MM.1S (cell line): ENCODE measurements at regions not wholly inside any gene's neighbourhood (a gene's known extent, or its start where the extent isn't known, plus 50 kb on each side); places are given as distances from the start of the nearest gene placed in this dataset.

ENCODE experiments used
- DNase-seq: peaks from one replicate; pipeline ENCODE4 v3.0.0-alpha.2; 2015
- H2AFZ ChIP-seq: fragments of 300-600 bp; sonication (generic); 2 replicates; pipeline ENCODE4 v1.6.0; 2016; ENCODE audit warnings: antibody characterized with exemption, low read length
- H3F3A ChIP-seq: fragments of 300-600 bp; sonication (generic); 2 replicates; pipeline ENCODE4 v1.6.1; 2016; ENCODE audit warnings: mild to moderate bottlenecking, antibody characterized with exemption, low read length, moderate library complexity, mixed read lengths; ENCODE audit not compliant: insufficient read depth
- H3K27ac ChIP-seq: fragments of 300-600 bp; sonication (generic); 2 replicates; pipeline ENCODE4 v1.5.1; 2016; ENCODE audit warnings: mild to moderate bottlenecking, low read length
- H3K27me3 ChIP-seq: fragments of 300-600 bp; sonication (generic); replicated peaks from 2 replicates; pipeline ENCODE4 v1.6.0; 2016; ENCODE audit warnings: low read length; ENCODE audit not compliant: insufficient read depth
- H3K36me3 ChIP-seq: fragments of 300-600 bp; sonication (generic); replicated peaks from 2 replicates; pipeline ENCODE4 v1.6.1; 2016; ENCODE audit warnings: mild to moderate bottlenecking, low read length, mixed read lengths; ENCODE audit not compliant: insufficient read depth
- H3K4me1 ChIP-seq: fragments of 300-600 bp; sonication (generic); 2 replicates; pipeline ENCODE4 v1.6.1; 2016; ENCODE audit warnings: low read length, mixed read lengths
- H3K4me2 ChIP-seq: fragments of 300-600 bp; sonication (generic); 2 replicates; pipeline ENCODE4 v1.6.0; 2016; ENCODE audit warnings: low read depth, low read length
- H3K4me3 ChIP-seq: fragments of 300-600 bp; sonication (generic); 2 replicates; pipeline ENCODE4 v1.5.1; 2016; ENCODE audit warnings: low read length, mixed read lengths
- H3K79me2 ChIP-seq: fragments of 300-600 bp; sonication (generic); 2 replicates; pipeline ENCODE4 v1.6.1; 2016; ENCODE audit warnings: mixed run types, low read length, mixed read lengths
- H3K9ac ChIP-seq: fragments of 300-600 bp; sonication (generic); 2 replicates; pipeline ENCODE4 v1.6.1; 2016; ENCODE audit warnings: low read length, mixed read lengths
- H3K9me2 ChIP-seq: fragments of 300-600 bp; sonication (generic); replicated peaks from 2 replicates; pipeline ENCODE4 v1.6.1; 2016; ENCODE audit warnings: mild to moderate bottlenecking, low read length, mixed read lengths; ENCODE audit not compliant: insufficient read depth
- H3K9me3 ChIP-seq: fragments of 300-600 bp; sonication (generic); replicated peaks from 2 replicates; pipeline ENCODE4 v1.6.1; 2016; ENCODE audit warnings: mild to moderate bottlenecking, low read length, mixed read lengths; ENCODE audit not compliant: insufficient read depth
- H4K20me1 ChIP-seq: fragments of 300-600 bp; sonication (generic); 2 replicates; pipeline ENCODE4 v1.6.1; 2016; ENCODE audit warnings: mild to moderate bottlenecking, low read length, moderate library complexity, mixed read lengths; ENCODE audit not compliant: insufficient read depth
- EZH2 ChIP-seq: fragments of 300-600 bp; sonication (generic); optimal IDR thresholded peaks from 2 replicates; pipeline ENCODE3; 2017; ENCODE audit warnings: low read depth, mild to moderate bottlenecking, antibody characterized with exemption, low read length, mixed read lengths
- EZH2phosphoT487 ChIP-seq: fragments of 300-600 bp; sonication (generic); IDR thresholded peaks from 2 replicates; pipeline ENCODE4 v1.6.1; 2018; ENCODE audit warnings: antibody characterized with exemption, low read length
- TF ChIP-seq, protein P1 (sequence below): fragments of 300-600 bp; sonication (generic); IDR thresholded peaks from 2 replicates; pipeline ENCODE4 v1.5.1; 2016; ENCODE audit warnings: antibody characterized with exemption, low read length, mixed read lengths

DNA sequence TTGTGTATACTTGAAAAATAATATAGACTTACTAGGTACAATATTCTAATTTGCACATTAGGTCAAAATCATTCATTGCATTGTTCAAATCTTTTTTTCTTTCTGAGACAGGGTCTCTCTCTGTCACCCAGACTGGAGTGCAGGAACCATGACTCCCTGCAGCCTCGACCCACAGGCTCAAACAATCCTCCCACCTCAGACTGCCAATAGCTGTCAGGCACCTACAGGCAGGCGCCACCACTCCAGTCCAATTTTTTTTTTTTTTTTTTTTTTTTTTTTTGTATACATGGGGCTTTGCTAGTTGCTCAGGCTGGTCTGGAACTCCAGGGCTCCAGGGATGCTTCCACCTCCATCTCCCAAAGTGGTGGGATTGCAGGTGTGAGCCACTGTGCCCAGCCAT is 656.9 kb downstream of the KCNT2 start:
- no peaks in the 10 kb centered on the region for H3K9me2 ChIP-seq
- no peaks in the 10 kb centered on the region for H4K20me1 ChIP-seq
- H3K9ac ChIP-seq, result no peak overlapping the region
- no peak overlapping the region for H2AFZ ChIP-seq
- DNase-seq, result no peak
- no peak overlapping the region for H3K4me2 ChIP-seq
- H3F3A ChIP-seq, result no peaks in the 10 kb centered on the region
- no peaks in the 10 kb centered on the region for H3K4me1 ChIP-seq
- H3K79me2 ChIP-seq, result no peaks in the 10 kb centered on the region
- no peak overlapping the region for H3K27ac ChIP-seq
- TF ChIP-seq, protein P1, sequence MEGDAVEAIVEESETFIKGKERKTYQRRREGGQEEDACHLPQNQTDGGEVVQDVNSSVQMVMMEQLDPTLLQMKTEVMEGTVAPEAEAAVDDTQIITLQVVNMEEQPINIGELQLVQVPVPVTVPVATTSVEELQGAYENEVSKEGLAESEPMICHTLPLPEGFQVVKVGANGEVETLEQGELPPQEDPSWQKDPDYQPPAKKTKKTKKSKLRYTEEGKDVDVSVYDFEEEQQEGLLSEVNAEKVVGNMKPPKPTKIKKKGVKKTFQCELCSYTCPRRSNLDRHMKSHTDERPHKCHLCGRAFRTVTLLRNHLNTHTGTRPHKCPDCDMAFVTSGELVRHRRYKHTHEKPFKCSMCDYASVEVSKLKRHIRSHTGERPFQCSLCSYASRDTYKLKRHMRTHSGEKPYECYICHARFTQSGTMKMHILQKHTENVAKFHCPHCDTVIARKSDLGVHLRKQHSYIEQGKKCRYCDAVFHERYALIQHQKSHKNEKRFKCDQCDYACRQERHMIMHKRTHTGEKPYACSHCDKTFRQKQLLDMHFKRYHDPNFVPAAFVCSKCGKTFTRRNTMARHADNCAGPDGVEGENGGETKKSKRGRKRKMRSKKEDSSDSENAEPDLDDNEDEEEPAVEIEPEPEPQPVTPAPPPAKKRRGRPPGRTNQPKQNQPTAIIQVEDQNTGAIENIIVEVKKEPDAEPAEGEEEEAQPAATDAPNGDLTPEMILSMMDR, result no peak
- no peak for TF ChIP-seq EZH2
- no peak for TF ChIP-seq EZH2phosphoT487
- no peaks in the 10 kb centered on the region for H3K27me3 ChIP-seq
- no peaks in the 10 kb centered on the region for H3K9me3 ChIP-seq
- no peaks in the 10 kb centered on the region for H3K36me3 ChIP-seq
- H3K4me3 ChIP-seq, result no peak overlapping the region

DNA sequence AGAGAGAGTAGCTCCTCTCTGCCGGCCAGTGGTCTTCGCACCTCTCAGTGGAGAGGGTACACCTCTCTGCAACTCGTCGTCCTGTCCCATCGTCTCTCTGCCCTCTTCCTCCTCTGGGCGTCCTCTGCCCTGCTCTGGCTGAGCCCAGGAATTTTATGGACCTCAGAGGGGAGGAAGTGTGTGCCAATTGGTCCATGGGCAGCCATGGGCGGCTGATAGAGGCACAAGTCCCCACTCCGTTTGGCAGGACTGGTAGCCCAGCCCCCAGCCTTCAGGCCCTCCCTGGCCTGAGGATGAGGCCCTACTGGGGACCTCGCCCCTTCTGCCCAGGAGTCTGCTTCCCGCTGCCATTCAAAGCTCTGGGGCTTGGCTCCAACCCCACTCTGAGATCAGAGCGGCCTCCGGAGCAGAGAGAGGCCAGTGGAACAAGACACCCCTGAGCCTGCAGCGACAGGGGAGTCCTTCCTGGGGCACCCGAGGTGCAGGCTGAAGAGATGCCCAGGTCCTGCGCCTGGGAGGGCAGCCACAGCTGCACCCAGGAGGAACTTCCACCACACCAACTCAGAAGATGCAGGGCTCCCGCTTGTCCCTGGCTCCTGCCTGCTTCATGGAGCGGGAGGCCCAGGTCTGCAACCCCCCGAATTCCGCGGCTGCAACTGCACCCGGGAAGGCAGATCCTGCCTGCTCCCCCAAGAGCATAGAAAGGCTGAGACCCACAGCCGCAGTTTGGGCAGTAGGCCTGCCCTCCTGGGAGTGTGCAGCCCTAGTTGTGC is 659.9 kb downstream of the KCNT2 start:
- no peak for DNase-seq
- Histone ChIP-seq H2AFZ (no peak overlapping the region), H3K4me2 (no peak overlapping the region), H3K36me3 (no peaks in the 10 kb centered on the region), H3F3A (no peaks in the 10 kb centered on the region), H3K4me1 (no peaks in the 10 kb centered on the region), H3K27ac (no peak overlapping the region), H4K20me1 (no peaks in the 10 kb centered on the region), H3K9me3 (no peaks in the 10 kb centered on the region), H3K9ac (no peak overlapping the region), H3K27me3 (no peaks in the 10 kb centered on the region), H3K79me2 (no peaks in the 10 kb centered on the region), H3K4me3 (no peak overlapping the region), H3K9me2 (no peaks in the 10 kb centered on the region)
- TF ChIP-seq EZH2, result no peak
- TF ChIP-seq EZH2phosphoT487, result no peak
- TF ChIP-seq, protein P1, result no peak

DNA sequence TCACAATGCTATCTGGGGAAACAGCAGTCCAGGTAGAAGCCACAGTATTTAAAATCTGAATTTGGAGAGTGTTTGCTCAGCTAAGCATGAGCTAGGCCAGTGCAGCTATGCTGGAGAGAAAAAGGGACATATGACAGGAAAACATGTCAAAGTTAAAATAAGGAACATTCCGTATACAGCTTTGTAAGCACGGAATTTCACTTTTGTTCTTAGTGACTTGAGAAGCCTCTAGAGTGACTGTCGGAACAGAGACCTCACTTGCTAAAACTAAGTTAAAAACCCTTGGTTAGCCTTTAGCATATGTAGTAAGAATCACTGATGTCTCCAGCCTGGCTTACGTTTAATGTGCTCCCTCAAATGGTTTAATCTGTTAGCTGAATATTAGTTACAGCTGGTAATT is 661.7 kb downstream of the KCNT2 start:
- DNase-seq, result no peak
- H2AFZ ChIP-seq, result no peak overlapping the region

More for the DNA sequence above, 661.7 kb downstream of the KCNT2 start:
- no peaks in the 10 kb centered on the region for H3K9me2 ChIP-seq
- no peaks in the 10 kb centered on the region for H3K4me1 ChIP-seq
- H3K4me3 ChIP-seq, result no peak overlapping the region
- H3K36me3 ChIP-seq, result no peaks in the 10 kb centered on the region
- H3K79me2 ChIP-seq, result no peaks in the 10 kb centered on the region
- H3K27me3 ChIP-seq, result no peaks in the 10 kb centered on the region
- no peak overlapping the region for H3K27ac ChIP-seq
- H4K20me1 ChIP-seq, result no peaks in the 10 kb centered on the region
- H3F3A ChIP-seq, result no peaks in the 10 kb centered on the region
- TF ChIP-seq EZH2 (no peak), EZH2phosphoT487 (no peak)
- TF ChIP-seq, protein P1, result no peak
- no peak overlapping the region for H3K4me2 ChIP-seq
- no peaks in the 10 kb centered on the region for H3K9me3 ChIP-seq
- no peak overlapping the region for H3K9ac ChIP-seq
